IPS-NIHi11 (cell line): ENCODE measurements at regions not wholly inside any gene's neighbourhood (a gene's known extent, or its start where the extent isn't known, plus 50 kb on each side); places are given as distances from the start of the nearest gene placed in this dataset.

Experiments used
- DNase-seq: peaks from one replicate; pipeline ENCODE4 v3.0.0; 2012; ENCODE audit warnings: mixed read lengths, low spot score

- DNase-seq: no peak
These were observed 713.0 kb downstream of the EPM2A start for GRCh38 chr6:145022199-145022796.

- no peak for DNase-seq
These were observed 712.1 kb downstream of the EPM2A start for GRCh38 chr6:145023116-145023726.

GRCh38 chr6:145025488-145025887, 709.8 kb downstream of the EPM2A start:
- DNase-seq: no peak

GRCh38 chr6:145026267-145026679, 709.0 kb downstream of the EPM2A start:
- DNase-seq: no peak

GRCh38 chr6:145028144-145028818, 707.0 kb downstream of the EPM2A start:
- peak; percentile 59 for DNase-seq

GRCh38 chr6:145031001-145031400, 704.3 kb downstream of the EPM2A start:
- DNase-seq: no peak

GRCh38 chr6:145031962-145032361, 703.4 kb downstream of the EPM2A start:
- DNase-seq: no peak

GRCh38 chr6:145032562-145033145, 702.7 kb downstream of the EPM2A start:
- DNase-seq: no peak

- DNase-seq: no peak
These were observed 700.7 kb downstream of the EPM2A start for GRCh38 chr6:145034664-145035063.

- no peak for DNase-seq
These were observed 699.1 kb downstream of the EPM2A start for GRCh38 chr6:145036236-145036635.

GRCh38 chr6:145036848-145037567, 698.3 kb downstream of the EPM2A start:
- DNase-seq: no peak

- DNase-seq: no peak
These were observed 692.8 kb downstream of the EPM2A start for GRCh38 chr6:145042559-145042958.

- DNase-seq: no peak
These were observed 691.3 kb downstream of the EPM2A start for GRCh38 chr6:145043926-145044500.

GRCh38 chr6:145044641-145045246, 690.6 kb downstream of the EPM2A start:
- DNase-seq: no peak

GRCh38 chr6:145045582-145045981, 689.7 kb downstream of the EPM2A start:
- DNase-seq: no peak

GRCh38 chr6:145047891-145048290, 687.4 kb downstream of the EPM2A start:
- no peak for DNase-seq

- no peak for DNase-seq
These were observed 683.7 kb downstream of the EPM2A start for GRCh38 chr6:145051661-145052060.

GRCh38 chr6:145055567-145055966, 679.8 kb downstream of the EPM2A start:
- DNase-seq: no peak

GRCh38 chr6:145060714-145061113, 674.6 kb downstream of the EPM2A start:
- DNase-seq: no peak

GRCh38 chr6:145063091-145063490, 672.2 kb downstream of the EPM2A start:
- DNase-seq: no peak

GRCh38 chr6:145067430-145067829, 667.9 kb downstream of the EPM2A start:
- no peak for DNase-seq

GRCh38 chr6:145068577-145068976, 666.7 kb downstream of the EPM2A start:
- DNase-seq: no peak
